NCI-H2171 (cell line): ENCODE measurements at regions not wholly inside any gene's neighbourhood (a gene's known extent, or its start where the extent isn't known, plus 50 kb on each side); places are given as distances from the start of the nearest gene placed in this dataset.
"Not testable (repeated sequence)": the region's sequence is repeated elsewhere in the genome, so short reads cannot be mapped to it uniquely, and the experiment has no call there.

Experiments
- DNase-seq: peaks from one replicate; lab custom pipeline; 2025; lab: John Stamatoyannopoulos, UW

DNA sequence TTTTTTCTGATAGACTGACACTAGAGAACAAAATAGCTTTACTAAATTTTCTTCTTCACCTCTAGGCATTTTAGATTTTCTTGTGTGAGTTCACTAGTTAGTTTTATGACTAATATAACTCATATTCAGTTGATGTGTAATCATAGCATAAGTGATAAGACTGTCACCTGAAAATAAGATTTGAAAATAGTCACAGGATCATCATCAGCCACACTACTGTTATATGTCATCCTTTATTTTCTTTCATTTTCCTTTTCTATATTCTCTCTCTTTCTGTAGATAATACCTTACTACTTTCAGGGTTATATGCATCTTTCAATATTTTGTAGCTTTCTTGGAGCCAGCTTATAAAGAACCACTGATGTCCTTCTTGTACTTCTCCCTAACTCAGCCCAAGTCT is 292.6 kb downstream of the TDRD3 start:
- DNase-seq, result no peak

DNA sequence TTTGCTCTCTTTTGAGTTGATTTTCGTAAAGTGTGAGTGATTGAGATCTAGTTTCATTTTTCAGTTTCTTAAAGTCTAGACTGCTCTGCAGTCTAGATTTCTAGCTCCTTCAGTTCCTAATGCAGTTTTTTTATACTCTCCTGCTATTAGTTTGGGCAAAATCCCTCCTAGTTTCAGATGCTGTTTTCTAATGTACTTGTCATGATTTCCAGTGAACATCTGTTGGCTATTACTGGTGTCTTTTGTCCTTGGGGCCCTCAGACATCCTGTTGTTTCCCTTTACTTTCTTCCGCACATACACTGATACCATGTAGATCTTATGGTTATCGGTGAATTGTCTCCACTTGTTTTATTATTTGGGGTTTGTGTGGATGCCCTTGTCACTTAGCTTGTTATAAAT is 292.1 kb downstream of the TDRD3 start:
- DNase-seq, result no peak

DNA sequence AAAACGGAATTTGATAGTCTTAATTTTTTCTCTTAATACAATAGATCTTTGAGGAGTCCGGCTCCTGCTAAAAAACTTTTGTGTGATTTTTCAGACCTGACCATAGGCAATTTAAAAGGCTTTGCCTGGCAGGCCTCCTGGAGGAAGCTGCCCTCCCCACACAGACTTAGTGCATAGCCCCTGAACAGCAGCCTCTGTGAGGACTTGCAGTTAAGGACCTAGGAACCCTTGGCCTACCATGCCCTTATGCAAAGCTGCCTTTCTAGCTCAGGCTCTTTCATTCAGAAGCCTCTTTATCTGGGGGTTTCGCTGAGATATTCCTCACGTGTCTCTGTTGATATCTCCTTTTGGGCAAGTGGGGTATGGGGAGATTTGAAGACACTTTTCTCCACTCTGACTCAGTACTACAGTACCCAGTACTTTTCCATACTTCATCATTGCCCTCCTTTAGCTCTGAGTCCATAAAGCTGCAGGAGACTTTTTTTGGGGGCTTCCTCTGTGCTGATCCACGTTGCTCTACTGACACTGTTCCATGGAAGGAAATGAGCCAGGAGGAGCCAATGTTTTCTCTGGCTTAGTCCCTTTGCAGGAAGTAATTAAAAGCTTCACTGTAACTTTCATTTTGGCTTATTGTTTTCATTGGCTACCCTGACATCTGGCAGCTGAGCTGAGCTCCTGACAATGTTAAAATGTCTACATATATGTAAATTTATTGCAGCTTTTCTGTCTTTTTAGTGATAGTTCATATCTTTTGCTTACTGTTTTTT is 283.1 kb downstream of the TDRD3 start:
- DNase-seq, result no peak

DNA sequence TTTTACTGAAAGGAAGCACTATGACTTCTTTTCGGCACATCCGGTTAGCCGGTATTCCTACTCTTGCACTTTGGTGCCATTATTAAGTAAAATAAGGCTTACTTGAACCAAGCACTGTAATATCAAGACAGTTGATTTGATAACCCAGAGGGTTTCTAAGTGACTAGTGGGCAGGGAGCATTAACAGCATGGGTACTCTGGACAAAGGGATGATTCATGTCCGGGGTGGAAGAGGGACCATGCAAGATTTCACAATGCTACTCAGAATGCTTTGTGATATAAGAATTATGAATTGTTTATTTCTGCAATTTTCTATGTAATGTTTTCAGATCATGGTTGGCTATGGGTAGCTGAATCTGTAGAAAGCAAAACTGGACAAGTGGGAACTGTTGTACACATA is 282.1 kb downstream of the TDRD3 start:
- DNase-seq, result no peak

DNA sequence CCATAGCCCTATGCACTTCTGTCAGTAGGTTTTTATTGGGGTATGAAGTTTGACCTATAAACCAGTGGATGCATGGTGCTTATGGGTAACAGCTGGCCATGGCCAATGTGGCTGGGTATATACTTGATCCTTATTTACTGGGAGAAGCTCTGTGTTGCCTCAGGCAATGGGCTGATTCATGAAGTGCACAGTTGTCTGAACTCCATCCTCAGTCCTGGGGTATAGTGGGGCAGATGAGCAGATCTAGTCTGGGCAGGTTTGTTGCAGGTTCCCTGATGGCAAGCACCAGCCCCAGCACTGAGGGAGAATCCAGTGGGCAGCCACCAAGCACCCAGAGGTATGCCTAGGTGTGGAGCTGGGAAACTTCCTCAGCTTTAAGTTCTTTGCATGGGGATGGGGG is 274.4 kb downstream of the TDRD3 start:
- no peak for DNase-seq

DNA sequence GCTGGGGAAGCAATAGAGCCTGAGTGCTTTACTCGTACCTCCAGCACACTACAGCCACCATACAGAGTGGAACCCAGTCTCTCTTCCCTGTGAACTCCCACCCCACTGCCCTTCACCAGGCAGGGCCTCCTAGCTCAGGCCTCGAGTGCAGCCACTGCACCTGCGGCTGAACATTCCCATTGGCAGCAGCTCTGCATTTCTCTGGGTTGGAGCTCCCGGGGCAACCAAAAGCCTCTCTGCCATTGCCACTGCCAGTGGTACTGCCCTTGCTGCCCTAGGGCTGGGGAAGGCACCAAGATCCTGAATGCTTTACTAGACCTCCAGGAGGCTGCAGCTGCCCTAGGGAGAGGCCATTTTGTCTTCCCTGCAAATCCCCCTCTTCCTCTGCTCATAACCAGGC is 266.8 kb downstream of the TDRD3 start:
- DNase-seq, result no peak

DNA sequence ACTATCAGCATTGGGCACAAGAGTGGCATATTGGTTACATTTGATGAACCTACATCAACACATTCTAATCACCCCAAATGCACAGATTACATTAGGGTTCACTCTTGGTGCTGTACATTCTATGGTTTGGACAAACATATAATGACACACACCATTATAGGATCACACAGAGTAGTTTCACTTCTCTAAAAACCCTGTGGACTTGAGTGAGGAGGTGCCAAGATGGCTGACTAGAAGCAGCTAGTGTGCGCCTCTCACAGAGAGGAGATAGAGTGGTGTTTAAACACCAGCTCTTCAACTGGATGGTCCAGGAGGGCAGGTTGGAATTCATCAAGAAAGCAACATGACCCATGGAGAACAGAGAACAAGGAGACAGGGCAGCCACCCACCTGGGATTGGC is 265.6 kb downstream of the TDRD3 start:
- no peak for DNase-seq

DNA sequence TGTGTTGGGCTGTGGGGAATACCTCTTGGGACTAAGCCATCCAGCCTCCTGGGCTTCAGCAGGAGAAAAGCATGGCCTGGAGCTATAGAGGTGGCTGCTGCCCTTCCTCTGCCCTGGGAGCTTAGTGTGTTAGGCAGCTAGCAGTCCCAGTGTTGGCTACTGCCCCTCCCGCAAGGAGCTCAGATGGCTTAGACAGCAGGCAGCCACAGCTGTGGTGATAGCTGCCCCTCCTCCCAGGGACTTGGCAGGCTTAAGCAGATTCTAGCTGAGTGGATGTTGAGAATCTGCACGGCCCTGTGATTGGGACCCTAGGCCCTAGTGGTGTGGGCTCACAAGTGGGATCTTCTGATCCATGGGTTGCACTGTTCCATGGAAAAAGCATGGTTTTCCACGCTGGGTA is 264.5 kb downstream of the TDRD3 start:
- no peak for DNase-seq

DNA sequence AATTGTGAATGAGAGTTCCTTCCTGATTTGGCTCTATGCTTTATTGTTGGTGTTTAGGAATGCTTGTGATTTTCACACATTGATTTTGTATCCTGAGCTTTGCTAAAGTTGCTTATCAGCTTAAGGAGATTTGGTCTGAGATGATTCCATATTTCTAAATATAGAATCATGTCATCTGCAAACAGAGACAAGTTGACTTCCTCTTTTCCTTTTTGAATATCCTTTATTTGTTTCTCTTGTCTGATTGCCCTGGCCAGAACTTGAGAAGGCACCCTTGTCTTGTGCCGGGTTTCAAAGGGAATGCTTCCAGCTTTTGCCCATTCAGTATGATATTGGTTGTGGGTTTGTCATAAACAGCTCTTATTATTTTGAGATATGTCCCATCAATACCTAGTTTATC is 260.6 kb downstream of the TDRD3 start:
- not testable (repeated sequence) for DNase-seq

DNA sequence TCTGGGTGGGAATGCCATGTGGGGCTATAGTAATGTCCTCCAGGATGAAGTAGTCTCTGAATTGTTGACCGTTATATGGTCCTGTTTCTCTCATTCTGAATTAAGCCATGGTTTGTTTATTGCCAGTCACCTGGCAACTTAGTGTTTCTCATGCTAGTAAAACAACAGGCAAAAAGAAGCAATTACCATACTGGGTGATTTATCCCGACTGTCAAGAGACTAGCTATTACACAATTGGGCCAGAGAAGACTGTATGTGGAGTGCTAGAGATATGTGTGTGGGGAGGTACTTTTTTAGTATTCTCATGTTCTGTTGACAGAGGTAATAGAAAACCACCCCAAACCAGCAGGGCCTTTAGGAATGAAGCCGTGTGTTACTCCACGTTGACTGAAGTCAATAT is 258.2 kb downstream of the TDRD3 start:
- no peak for DNase-seq

DNA sequence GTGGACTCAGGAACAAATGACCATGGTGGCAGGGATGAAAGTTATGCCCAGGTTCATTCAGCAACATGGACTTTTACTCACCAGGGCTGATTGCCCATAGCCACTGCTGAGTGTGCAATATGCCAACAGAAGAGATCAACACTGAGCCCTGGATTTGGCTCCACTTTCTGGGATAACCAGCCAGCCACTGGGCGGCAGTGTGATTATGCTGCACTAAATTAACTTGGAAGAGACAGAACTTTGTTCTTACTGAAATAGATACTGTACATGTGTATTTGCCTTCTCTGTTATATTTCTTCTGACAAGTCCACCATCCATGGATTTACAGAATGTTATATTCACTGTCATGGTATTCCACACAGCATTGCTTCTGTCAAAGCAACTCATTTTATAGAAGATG is 257.4 kb downstream of the TDRD3 start:
- no peak for DNase-seq

DNA sequence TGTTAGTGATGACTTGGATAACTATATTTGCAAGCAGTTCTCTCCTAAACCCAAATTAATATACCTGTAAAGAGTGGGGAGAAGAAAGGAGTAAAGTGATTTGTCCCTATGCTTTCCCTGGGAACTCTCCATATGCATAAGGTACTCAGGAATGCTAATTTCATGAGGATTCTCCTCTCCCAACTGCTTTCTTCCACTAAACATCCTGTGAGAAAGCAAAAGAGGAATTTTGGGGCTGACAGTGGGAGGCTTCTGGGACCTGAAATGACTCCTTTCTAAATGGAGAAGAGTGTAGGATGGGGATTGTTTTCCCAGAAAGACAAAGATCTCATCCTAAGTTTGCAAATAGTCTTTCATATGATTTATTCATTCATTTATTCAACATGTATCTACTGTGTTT is 250.5 kb downstream of the TDRD3 start:
- no peak for DNase-seq

DNA sequence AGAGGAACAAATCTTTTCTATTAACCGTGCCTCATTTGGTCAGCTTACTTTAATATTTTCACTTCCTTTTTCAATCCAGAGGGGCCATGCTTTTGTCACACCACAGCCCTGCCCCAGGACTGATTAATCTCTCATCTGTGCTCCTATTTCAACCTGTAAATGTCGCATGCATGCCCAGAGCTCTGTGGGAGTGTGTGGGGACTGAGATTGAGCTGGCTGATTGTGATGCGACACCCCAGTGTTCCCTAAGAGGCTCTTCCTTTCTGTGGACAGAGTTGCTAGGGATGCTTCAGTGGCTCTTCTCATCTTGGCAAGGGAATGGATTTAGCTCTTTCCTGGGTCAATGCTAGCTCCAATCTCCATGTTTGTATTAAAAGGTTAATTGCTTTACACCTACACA is 249.6 kb downstream of the TDRD3 start:
- DNase-seq, result no peak

DNA sequence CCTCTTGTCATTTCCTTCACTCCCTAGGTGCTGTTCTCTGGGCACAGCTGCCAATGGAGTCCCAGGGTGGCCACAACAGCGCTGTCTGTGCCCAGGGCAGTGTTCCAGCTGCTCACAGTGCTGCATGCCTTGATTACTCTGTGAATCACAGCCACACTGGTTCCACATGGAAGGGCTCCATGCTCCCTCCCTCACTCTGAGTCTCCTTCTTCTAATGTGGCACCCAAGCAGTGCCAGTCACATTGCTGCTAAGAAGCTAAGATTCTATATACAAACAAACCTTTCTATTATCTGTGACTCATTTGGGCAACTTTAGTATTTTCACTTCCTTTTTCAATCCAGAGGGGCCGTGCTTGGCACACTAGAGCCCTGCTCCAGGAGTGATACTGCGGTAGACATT is 248.7 kb downstream of the TDRD3 start:
- no peak for DNase-seq

DNA sequence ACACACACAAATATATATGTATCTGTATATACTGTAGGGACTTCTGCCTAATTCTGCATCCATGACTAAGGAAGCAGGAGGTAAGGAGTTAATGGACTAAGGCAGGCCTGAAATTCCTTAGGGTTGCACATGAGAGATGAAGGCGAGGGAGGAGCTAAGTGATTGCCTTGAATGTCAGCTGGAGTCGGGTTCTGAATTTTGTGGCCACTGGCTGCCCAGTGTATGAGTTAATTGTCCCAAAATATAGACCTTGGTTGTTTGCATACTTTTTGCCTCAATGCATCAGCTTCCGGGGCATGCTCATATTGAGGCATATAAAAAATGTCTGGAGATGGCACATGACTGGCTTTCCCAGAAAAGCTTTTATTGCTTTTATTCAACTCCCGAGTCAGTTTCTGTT is 245.5 kb downstream of the TDRD3 start:
- DNase-seq, result no peak

DNA sequence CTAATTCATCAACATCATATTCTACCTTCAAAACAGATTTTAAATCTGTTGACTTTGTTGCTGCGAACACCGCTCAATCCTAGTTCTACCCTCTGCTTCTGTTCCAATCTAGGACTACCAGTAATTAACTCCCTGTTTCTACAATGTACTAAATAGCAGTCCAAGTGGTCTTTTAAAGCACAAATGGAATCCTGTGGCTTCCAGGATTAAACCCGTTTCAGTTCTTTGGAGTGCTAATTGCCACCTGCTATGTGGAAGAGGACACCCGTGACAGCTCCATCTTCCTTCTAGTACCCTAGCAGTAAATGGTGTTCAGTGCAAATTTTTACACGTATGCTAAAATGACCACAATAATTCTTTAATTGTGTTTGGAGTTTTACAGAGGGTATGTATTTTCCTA is 232.1 kb downstream of the TDRD3 start:
- no peak for DNase-seq

DNA sequence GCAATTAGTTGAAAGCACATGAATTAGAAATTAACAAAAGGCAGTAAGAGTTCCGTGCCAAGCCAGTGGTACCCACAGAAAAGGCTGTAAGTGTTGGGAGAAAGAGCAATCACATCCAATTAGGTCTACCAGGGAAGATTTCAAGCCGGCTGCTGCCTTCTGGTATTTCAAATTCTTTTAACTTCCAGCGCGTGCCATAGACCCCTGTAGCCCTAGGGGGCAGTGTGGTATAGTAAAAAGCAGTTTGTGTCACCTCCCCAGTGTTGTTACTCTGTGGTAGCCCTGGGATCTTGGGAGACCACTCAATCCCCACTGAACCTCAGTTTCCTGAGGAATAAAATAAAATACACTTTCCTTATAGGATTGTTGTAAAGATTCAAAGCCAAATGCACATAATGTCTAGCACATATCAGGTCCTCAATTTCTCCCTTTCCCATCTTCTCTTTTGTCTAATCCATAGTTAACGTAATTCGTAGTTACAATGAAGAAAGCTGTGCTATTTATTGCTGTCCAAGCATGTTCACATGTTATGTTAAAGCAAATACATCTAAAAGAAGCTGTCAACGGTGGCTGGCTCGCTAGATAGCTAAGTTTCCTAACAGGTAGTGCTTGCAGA is 230.2 kb downstream of the TDRD3 start:
- no peak for DNase-seq
